B cell (primary cell): ENCODE measurements at regions not wholly inside any gene's neighbourhood (a gene's known extent, or its start where the extent isn't known, plus 50 kb on each side); places are given as distances from the start of the nearest gene placed in this dataset.
A peak's percentile ranks its signal among the peaks of the same experiment; 100 is the strongest.

ENCODE experiments used
- CTCF ChIP-seq: fragments of 200-600 bp; IDR thresholded peaks from one replicate; pipeline ENCODE4 v1.8.0; 2022; ENCODE audit warnings: antibody characterized with exemption, mild to moderate bottlenecking
- EZH2 ChIP-seq: IDR thresholded peaks from 2 replicates; pipeline ENCODE4 v1.6.1; 2012; ENCODE audit warnings: borderline replicate concordance, low read depth, mild to moderate bottlenecking, moderate library complexity, low read length; ENCODE audit not compliant: insufficient read depth, poor library complexity, severe bottlenecking

GRCh38 chr12:89960607-89961394 is 252.2 kb upstream of the ATP2B1 start:
- TF ChIP-seq CTCF (peak; percentile 30), EZH2 (no peak)
